Activated CD8-positive, alpha-beta T cell treated with anti-CD3 and anti-CD28 coated beads for 36 hours (primary cell): ENCODE measurements at regions not wholly inside any gene's neighbourhood (a gene's known extent, or its start where the extent isn't known, plus 50 kb on each side); places are given as distances from the start of the nearest gene placed in this dataset.

Experiments
- ATAC-seq: fragments of 200-7000 bp; cut with Tn5 transposase; one replicate; pipeline ENCODE4 v1.10.0; 2021; ENCODE audit warnings: mild to moderate bottlenecking, moderate library complexity
- CTCF ChIA-PET: fragments of 350-600 bp; sonication (Branson Sonifier 250); formaldehyde crosslinking; loops from one replicate; lab custom pipeline; 2021; ENCODE audit warnings: antibody characterized with exemption; lab: Charles Lee
- POLR2A ChIA-PET: fragments of 350-600 bp; sonication (Branson Sonifier 250); formaldehyde crosslinking; loops from one replicate; lab custom pipeline; 2021; ENCODE audit warnings: antibody characterized with exemption; lab: Charles Lee
- DNase-seq: peaks from one replicate; pipeline ENCODE4 v3.0.0-alpha.2; 2020
- H3K27ac Mint-ChIP-seq: one replicate; pipeline ENCODE4 v1.8.0; 2021; ENCODE audit warnings: mild to moderate bottlenecking, mixed read lengths
- H3K27me3 Mint-ChIP-seq: one replicate; pipeline ENCODE4 v1.8.0; 2021; ENCODE audit warnings: mixed read lengths
- H3K36me3 Mint-ChIP-seq: one replicate; pipeline ENCODE4 v1.8.0; 2021; ENCODE audit warnings: low read depth, mixed read lengths
- H3K4me1 Mint-ChIP-seq: one replicate; pipeline ENCODE4 v1.8.0; 2021; ENCODE audit warnings: low read depth, mixed read lengths
- H3K4me3 Mint-ChIP-seq: one replicate; pipeline ENCODE4 v1.8.0; 2021; ENCODE audit warnings: mild to moderate bottlenecking, moderate library complexity, mixed read lengths
- H3K9me3 Mint-ChIP-seq: one replicate; pipeline ENCODE4 v1.8.0; 2021; ENCODE audit warnings: mixed read lengths
- intact Hi-C: fragments of 100-400 bp; cut with micrococcal nuclease; formaldehyde crosslinking; loops from one replicate; pipeline ENCODE4 v1.10.0; 2022
- TF ChIP-seq, protein P1 (sequence below): fragments of 200-600 bp; IDR thresholded peaks from one replicate; pipeline ENCODE4 v1.8.0; 2022; ENCODE audit warnings: antibody characterized with exemption, mild to moderate bottlenecking

DNA sequence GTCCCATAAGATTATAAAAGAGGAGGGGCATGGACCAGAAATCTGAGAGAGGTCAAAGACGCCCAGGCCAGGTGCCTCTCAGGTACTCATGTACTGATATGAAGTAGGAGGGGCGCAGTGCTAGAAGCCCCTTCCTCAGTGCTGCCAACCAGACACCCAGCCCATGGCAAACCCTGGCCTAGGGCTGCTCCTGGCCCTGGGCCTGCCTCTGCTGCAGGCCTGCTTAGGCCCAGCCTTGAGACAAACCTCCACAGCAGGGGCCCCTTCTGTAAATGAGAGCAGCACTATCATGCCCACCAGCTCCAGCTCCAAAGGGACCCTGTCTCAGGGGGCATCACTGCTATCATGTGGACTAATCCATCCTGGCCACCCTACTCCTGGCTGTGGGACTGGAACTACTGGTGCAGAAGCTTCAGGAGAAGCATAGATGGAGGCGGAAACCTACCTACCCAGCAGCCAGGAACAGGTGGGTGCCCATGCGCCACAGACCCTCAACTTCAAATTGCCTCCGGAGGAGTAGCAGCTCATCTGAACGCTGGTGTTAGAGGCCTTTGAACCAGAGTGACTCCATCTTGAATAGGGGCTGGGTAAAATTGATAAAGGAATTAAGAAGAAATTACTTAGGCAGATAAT is 72.4 kb upstream of the LGSN start:
- TF ChIP-seq, protein P1, sequence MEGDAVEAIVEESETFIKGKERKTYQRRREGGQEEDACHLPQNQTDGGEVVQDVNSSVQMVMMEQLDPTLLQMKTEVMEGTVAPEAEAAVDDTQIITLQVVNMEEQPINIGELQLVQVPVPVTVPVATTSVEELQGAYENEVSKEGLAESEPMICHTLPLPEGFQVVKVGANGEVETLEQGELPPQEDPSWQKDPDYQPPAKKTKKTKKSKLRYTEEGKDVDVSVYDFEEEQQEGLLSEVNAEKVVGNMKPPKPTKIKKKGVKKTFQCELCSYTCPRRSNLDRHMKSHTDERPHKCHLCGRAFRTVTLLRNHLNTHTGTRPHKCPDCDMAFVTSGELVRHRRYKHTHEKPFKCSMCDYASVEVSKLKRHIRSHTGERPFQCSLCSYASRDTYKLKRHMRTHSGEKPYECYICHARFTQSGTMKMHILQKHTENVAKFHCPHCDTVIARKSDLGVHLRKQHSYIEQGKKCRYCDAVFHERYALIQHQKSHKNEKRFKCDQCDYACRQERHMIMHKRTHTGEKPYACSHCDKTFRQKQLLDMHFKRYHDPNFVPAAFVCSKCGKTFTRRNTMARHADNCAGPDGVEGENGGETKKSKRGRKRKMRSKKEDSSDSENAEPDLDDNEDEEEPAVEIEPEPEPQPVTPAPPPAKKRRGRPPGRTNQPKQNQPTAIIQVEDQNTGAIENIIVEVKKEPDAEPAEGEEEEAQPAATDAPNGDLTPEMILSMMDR: no peak
- Mint-ChIP-seq H3K4me3 (no peak overlapping the region), H3K9me3 (no peaks in the 10 kb centered on the region), H3K36me3 (no peaks in the 10 kb centered on the region), H3K27ac (no peak overlapping the region), H3K27me3 (peaks cover 3% of the 10 kb centered on the region), H3K4me1 (no peaks in the 10 kb centered on the region)
- ATAC-seq: no peak
- CTCF ChIA-PET: no interaction called here
- no peak for DNase-seq
- intact Hi-C loops: no loop called here
- POLR2A ChIA-PET: no interaction called here

DNA sequence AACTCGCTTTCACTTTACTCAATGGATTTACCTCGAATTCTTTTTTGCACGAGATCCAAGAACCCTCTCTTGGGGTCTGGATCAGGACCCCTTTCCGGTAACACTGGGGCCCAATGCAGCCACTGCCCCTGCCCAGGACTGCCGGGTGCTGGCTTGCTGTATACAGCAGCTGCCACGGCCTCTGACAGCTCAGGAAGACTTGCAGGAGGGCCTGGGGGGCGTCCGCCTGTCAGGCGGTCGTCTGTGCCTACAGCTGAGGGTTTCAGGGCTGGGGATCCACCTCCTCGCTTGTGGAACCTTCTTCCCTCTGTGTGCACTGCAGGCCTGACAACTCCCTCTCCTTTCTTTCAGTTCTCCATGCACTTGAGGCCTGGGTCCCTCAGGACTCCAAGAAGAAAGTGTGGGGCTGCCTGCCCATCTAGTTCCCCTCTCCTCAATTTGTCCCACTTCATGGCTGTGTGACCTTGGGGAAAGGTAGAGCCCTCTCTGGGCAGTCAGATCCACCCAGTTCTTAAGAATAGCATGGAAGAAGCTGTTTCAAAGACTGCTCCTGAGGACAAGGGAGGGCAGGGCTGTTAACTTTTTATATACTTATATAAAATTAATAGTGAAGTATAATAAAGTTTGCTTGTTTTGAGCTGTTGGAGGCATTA is 75.0 kb upstream of the LGSN start:
- ChIA-PET CTCF (no interaction called here), POLR2A (no interaction called here)
- Mint-ChIP-seq H3K36me3 (no peaks in the 10 kb centered on the region), H3K27ac (no peak overlapping the region), H3K4me3 (no peak overlapping the region), H3K27me3 (peaks cover 2% of the 10 kb centered on the region), H3K4me1 (no peaks in the 10 kb centered on the region), H3K9me3 (no peaks in the 10 kb centered on the region)
- DNase-seq (no peak), ATAC-seq (no peak)
- intact Hi-C loops: no loop called here
- TF ChIP-seq, protein P1: no peak

DNA sequence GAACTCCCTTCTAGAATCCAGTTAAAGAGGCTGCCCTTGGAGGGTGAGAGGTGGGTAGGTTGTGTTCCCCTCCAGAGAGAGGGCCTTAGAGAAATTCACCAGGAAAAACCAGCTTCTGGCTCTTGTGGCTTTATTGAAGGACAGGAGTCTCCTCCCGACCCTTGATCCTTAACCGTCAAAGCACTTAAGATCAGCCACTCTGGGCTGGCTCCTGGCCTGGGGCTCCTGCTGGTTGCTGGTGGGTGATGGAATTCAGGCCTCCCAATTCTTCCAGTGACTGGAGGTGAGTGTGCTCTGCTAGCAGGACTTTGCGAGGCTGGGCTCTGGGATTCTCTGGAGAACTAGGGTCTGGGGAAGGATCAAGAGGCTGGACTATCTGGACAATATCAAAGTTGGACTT is 75.6 kb upstream of the LGSN start:
- DNase-seq (no peak), ATAC-seq (no peak)
- no peaks in the 10 kb centered on the region for H3K9me3 Mint-ChIP-seq
- no peak overlapping the region for H3K4me3 Mint-ChIP-seq
- ChIA-PET CTCF (no interaction called here), POLR2A (no interaction called here)
- H3K27me3 Mint-ChIP-seq: peaks cover 2% of the 10 kb centered on the region
- TF ChIP-seq, protein P1: no peak
- no peaks in the 10 kb centered on the region for H3K4me1 Mint-ChIP-seq
- H3K36me3 Mint-ChIP-seq: no peaks in the 10 kb centered on the region
- intact Hi-C loops: no loop called here
- no peak overlapping the region for H3K27ac Mint-ChIP-seq

DNA sequence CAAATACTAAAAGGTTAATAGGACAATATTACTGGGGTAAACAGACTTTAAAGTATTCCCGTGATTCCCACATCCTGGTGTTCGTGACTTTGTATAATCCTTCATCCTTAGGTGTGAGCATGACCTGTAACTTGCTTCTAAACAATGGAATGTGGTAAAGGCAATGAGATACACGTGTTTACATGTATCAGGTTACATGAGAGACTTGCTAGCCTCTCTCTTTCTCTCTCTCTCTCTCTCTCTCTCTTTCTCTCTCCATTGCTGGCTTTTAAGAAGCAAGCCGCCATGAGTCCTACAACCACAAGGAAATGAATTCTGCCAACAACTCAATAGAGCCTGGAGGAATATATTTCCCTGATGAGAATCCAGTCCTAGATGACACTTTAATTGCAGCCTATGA is 83.9 kb upstream of the LGSN start:
- H3K9me3 Mint-ChIP-seq: no peaks in the 10 kb centered on the region
- H3K4me1 Mint-ChIP-seq: no peaks in the 10 kb centered on the region
- no peaks in the 10 kb centered on the region for H3K27me3 Mint-ChIP-seq
- DNase-seq (no peak), ATAC-seq (no peak)
- TF ChIP-seq, protein P1: no peak
- H3K36me3 Mint-ChIP-seq: no peaks in the 10 kb centered on the region
- ChIA-PET CTCF (no interaction called here), POLR2A (no interaction called here)
- H3K27ac Mint-ChIP-seq: no peak overlapping the region
- no peak overlapping the region for H3K4me3 Mint-ChIP-seq
- intact Hi-C loops: no loop called here
